ENCODE measurements at regions not wholly inside any gene's neighbourhood (a gene's known extent, or its start where the extent isn't known, plus 50 kb on each side); places are given as distances from the start of the nearest gene placed in this dataset.

DNA sequence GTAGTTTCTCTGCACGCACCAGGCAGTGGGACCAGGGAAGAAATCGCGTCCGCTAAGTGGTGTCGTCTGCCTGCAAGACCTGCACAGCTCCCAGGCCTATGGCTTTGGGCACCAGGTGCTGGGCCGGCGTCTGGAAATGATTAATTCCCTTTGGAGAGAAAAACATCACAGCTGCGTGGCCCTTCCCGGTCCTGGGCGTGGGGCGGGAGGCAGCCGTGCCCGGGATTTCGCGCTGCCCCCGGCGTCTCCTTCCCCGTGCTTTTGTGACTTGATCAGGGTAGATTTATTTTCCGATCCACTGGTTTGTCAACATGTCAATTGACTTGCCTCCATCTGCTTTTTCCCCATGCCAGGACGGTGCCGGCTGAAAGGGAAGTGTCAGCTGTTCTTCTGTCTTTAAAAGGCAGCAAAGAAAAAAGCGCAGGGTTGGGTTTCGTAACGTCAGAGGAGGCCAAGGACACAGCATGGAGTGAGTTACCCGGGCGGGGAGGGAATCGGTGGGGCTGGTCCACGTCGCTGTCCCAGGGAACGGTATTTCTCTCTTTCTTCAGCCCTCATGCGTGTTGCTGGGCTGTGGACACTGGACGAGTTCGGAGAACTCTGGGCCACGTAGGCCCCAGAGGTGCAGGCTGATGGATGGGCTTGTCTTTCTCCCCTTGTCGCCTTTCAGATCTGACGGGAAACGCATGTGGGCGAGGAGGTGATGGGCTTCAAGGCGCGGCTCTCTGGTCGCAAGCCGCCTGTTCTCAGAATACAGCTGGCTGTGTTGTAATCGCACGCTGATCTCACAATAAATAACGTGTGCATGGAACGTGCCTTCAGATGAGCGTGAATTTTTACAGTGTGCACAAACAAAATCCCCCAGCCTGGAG, 188.1 kb upstream of the ZNF469 start:
- ChIA-PET CTCF (interaction anchor here (0.7 to 2.5 kb wide), 4 partner anchors 183 to 310 kb away, joined by 3 to 7 read pairs (median 4); no protein-coding TSS in a partner anchor), POLR2A (no interaction called here)
- ATAC-seq (peak; percentile 40 to 57; a peak in 3 of 6 replicates), DNase-seq (ENCODE audit: low read depth in 1 of 2, low spot score in 1 of 2) (no peak), FAIRE-seq (no peak)
- no peak for TF ChIP-seq CHD4 (IDR thresholded peaks at IDR 0.05; ENCODE audit: borderline replicate concordance)
- peak; percentile 14; the same call in 1 of the 3 replicates for TF ChIP-seq SMC3 (IDR thresholded peaks at IDR 0.05)
- no peak for TF ChIP-seq HOXA7 (CRISPR knock-in tag; IDR thresholded peaks at IDR 0.05)
- no peak for TF ChIP-seq JUNB (IDR thresholded peaks at IDR 0.05)
- TF ChIP-seq RAD21 (conservative IDR thresholded peaks at IDR 0.05 in 1 of 2, IDR thresholded peaks at IDR 0.05 in 1 of 2): peak in 1 of 2 experiments; percentile 20; a peak in 2 of 5 replicates
- H3K4me1 ChIP-seq: peaks cover 4% of the 10 kb centered on the region; the same call in 1 of the 3 replicates
- no peaks in the 10 kb centered on the region for H3K9me3 ChIP-seq
- H3K27ac ChIP-seq: peak overlapping the region; percentile 18 to 74; a peak in 4 of 6 replicates
- H3K4me3 ChIP-seq: no peak overlapping the region
- 89% methylated on average over 43 of the region's 47 CpGs for WGBS (ENCODE audit: missing lambda C conversion rate)
- no peak overlapping the region for H3K4me2 ChIP-seq

DNA sequence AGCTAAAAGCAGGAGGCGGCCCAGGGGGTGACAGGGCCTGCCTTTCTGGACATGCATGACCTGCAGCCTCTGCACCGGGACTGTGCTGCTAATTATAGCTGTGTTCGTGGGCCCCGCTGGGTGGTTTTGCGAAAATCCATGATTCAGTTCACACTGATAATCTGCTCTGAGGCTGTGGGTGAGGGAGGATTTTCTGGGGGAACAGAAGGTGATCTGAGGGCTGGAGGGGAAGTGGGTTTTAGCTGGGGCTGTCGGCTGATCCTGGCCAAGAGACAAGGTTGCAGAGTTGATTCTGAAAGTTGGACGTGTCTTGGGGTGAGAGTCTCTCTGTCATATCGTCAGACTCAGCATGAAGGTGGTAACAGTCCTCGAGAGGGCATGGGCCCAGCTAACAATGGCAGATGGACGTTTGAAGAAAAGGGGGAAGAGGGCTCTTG, 187.5 kb upstream of the ZNF469 start:
- Histone ChIP-seq H3K27ac (peak overlapping the region; percentile 18 to 74; a peak in 4 of 6 replicates), H3K4me3 (no peak overlapping the region), H3K4me2 (no peak overlapping the region), H3K4me1 (peaks cover 4% of the 10 kb centered on the region; the same call in 1 of the 3 replicates), H3K9me3 (no peaks in the 10 kb centered on the region)
- DNase-seq (ENCODE audit: low read depth in 1 of 2, low spot score in 1 of 2) (no peak), ATAC-seq (no peak), FAIRE-seq (no peak)
- ChIA-PET CTCF (interaction anchor here (1.1 to 2.5 kb wide), 3 partner anchors 183 to 243 kb away, joined by 3 to 7 read pairs (median 4); no protein-coding TSS in a partner anchor), POLR2A (no interaction called here)
- WGBS (ENCODE audit: missing lambda C conversion rate): 89% methylated on average over 10 of the region's 10 CpGs
- TF ChIP-seq EP300 (IDR thresholded peaks at IDR 0.05) (no peak), HDAC2 (IDR thresholded peaks at IDR 0.05) (no peak), MAZ (IDR thresholded peaks at IDR 0.05; ENCODE audit: borderline replicate concordance, low read depth, low read length) (no peak), HOXA7 (CRISPR knock-in tag; IDR thresholded peaks at IDR 0.05) (no peak), ZFP36 (IDR thresholded peaks at IDR 0.05; ENCODE audit: borderline replicate concordance, partially characterized antibody) (no peak), RAD21 (conservative IDR thresholded peaks at IDR 0.05 in 1 of 2, IDR thresholded peaks at IDR 0.05 in 1 of 2) (no peak), GATA3 (IDR thresholded peaks at IDR 0.05; ENCODE audit: borderline replicate concordance) (no peak), FOSB (CRISPR knock-in tag; IDR thresholded peaks at IDR 0.05) (no peak), MYC (IDR thresholded peaks at IDR 0.05; ENCODE audit: borderline replicate concordance, low read length) (no peak), CEBPB (IDR thresholded peaks at IDR 0.05) (no peak), RFX5 (IDR thresholded peaks at IDR 0.05) (no peak), SREBF2 (IDR thresholded peaks at IDR 0.05) (no peak), KDM1A (IDR thresholded peaks at IDR 0.05; ENCODE audit: low read depth) (no peak), ESRRA (IDR thresholded peaks at IDR 0.05; ENCODE audit: borderline replicate concordance, low read length) (no peak), MAX (IDR thresholded peaks at IDR 0.05) (no peak), TFCP2L1 (CRISPR knock-in tag; IDR thresholded peaks at IDR 0.05) (no peak), HOXB5 (CRISPR knock-in tag; IDR thresholded peaks at IDR 0.05) (no peak)
- TF ChIP-seq, protein P1, sequence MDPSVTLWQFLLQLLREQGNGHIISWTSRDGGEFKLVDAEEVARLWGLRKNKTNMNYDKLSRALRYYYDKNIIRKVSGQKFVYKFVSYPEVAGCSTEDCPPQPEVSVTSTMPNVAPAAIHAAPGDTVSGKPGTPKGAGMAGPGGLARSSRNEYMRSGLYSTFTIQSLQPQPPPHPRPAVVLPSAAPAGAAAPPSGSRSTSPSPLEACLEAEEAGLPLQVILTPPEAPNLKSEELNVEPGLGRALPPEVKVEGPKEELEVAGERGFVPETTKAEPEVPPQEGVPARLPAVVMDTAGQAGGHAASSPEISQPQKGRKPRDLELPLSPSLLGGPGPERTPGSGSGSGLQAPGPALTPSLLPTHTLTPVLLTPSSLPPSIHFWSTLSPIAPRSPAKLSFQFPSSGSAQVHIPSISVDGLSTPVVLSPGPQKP (IDR thresholded peaks at IDR 0.05; ENCODE audit: low read depth, low read length): no peak

- CTCF ChIA-PET: interaction anchor here (2.5 kb wide), 1 partner anchor 243 kb away, joined by 7 read pairs; no protein-coding TSS in a partner anchor
Measured at GRCh38 chr16:88195911-88196465, 186.8 kb upstream of the ZNF469 start.

More at GRCh38 chr16:88195911-88196465, 186.8 kb upstream of the ZNF469 start:
- WGBS (ENCODE audit: missing lambda C conversion rate): 97% methylated on average over 9 of the region's 9 CpGs
- Histone ChIP-seq H3K4me1 (peaks cover 4% of the 10 kb centered on the region; the same call in 1 of the 3 replicates), H3K4me2 (no peak overlapping the region), H3K4me3 (no peak overlapping the region), H3K27ac (peak overlapping the region in 1 of 2 experiments; percentile 74; a peak in 3 of 6 replicates), H3K9me3 (no peaks in the 10 kb centered on the region)
- POLR2A ChIA-PET: no interaction called here
- TF ChIP-seq TFCP2L1 (CRISPR knock-in tag; IDR thresholded peaks at IDR 0.05) (no peak), BHLHE40 (IDR thresholded peaks at IDR 0.05; ENCODE audit: low read depth, low read length) (no peak), MAZ (IDR thresholded peaks at IDR 0.05; ENCODE audit: borderline replicate concordance, low read depth, low read length) (no peak)
- TF ChIP-seq, protein P2, sequence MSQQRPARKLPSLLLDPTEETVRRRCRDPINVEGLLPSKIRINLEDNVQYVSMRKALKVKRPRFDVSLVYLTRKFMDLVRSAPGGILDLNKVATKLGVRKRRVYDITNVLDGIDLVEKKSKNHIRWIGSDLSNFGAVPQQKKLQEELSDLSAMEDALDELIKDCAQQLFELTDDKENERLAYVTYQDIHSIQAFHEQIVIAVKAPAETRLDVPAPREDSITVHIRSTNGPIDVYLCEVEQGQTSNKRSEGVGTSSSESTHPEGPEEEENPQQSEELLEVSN (IDR thresholded peaks at IDR 0.05; ENCODE audit: borderline replicate concordance, low read depth): no peak
- no peak for FAIRE-seq
- no peak for DNase-seq (ENCODE audit: low read depth in 1 of 2, low spot score in 1 of 2)
- ATAC-seq: no peak
